Gastrocnemius medialis (tissue), 4 donors: ENCODE measurements at regions not wholly inside any gene's neighbourhood (a gene's known extent, or its start where the extent isn't known, plus 50 kb on each side); places are given as distances from the start of the nearest gene placed in this dataset.
"Not testable (repeated sequence)": the region's sequence is repeated elsewhere in the genome, so short reads cannot be mapped to it uniquely, and the experiment has no call there.

Experiments
- ATAC-seq, 2 donors: fragments of 150-250 bp; one replicate each; pipeline ENCODE4 v1.9.1; 2016
- DNase-seq, 2 donors: peaks; one replicate each; pipeline ENCODE4 v3.0.0-alpha.2; 2019
- H3K27ac ChIP-seq, 4 donors: fragments of 200-600 bp; sonication (generic); 1 replicate in 1 of 4; 2 replicates in 3 of 4; pipeline ENCODE4 v1.5.1; 2016 to 2018; ENCODE audit warnings: mild to moderate bottlenecking in 2 of 4, moderate library complexity in 1 of 4
- H3K27me3 ChIP-seq, 3 donors: fragments of 200-600 bp; sonication (generic) in 2 of 3; 1 replicate in 1 of 3; 2 replicates in 2 of 3; pipeline versions ENCODE4 v1.5.1 to v1.6.0; 2016 to 2019; ENCODE audit warnings: mild to moderate bottlenecking in 1 of 3, moderate library complexity in 1 of 3
- H3K36me3 ChIP-seq, 2 donors: fragments of 200-600 bp; sonication (generic) in 1 of 2; one replicate each; pipeline ENCODE4 v1.5.1; 2017 to 2018
- H3K4me1 ChIP-seq, 2 donors: fragments of 200-600 bp; sonication (generic) in 1 of 2; one replicate each; pipeline ENCODE4 v1.5.1; 2016 to 2017; ENCODE audit warnings: mild to moderate bottlenecking in 2 of 2
- H3K4me3 ChIP-seq, 4 donors: fragments of 200-600 bp; sonication (generic) in 3 of 4; 1 replicate in 1 of 4; 2 replicates in 3 of 4; pipeline ENCODE4 v1.5.1; 2016 to 2019; ENCODE audit warnings: mild to moderate bottlenecking in 2 of 4
- H3K9me3 ChIP-seq, 3 donors: fragments of 200-600 bp; sonication (generic) in 2 of 3; 1 replicate in 1 of 3; 2 replicates in 2 of 3; pipeline ENCODE4 v1.5.1; 2016 to 2019
- CTCF ChIP-seq, 5 experiments: fragments of 450-650 bp in 3 of 5; fragments of 200-600 bp in 2 of 5; sonication (generic) in 2 of 5; IDR thresholded peaks in 4 of 5; conservative IDR thresholded peaks in 1 of 5; 1 replicate in 4 of 5; 2 replicates in 1 of 5; pipeline ENCODE4 v1.5.1; 2016 to 2019; ENCODE audit warnings: antibody characterized with exemption in 5 of 5, mild to moderate bottlenecking in 3 of 5, moderate library complexity in 3 of 5
- POLR2A ChIP-seq, 2 donors: fragments of 450-650 bp; IDR thresholded peaks; one replicate each; pipeline ENCODE4 v1.6.1; 2017; ENCODE audit warnings: antibody characterized with exemption in 2 of 2, mild to moderate bottlenecking in 2 of 2, moderate library complexity in 2 of 2
- in situ Hi-C, 4 donors: fragments of 200-750 bp; cut with MboI; loops; one replicate each; pipeline versions ENCODE4 v1.15.0 to v1.8.0; 2017; ENCODE audit warnings: low sequenced_read_pairs in 4 of 4
- intact Hi-C: fragments of 100-400 bp; cut with DNase I; formaldehyde crosslinking; loops from one replicate; pipeline ENCODE4 v1.15.1; 2023; ENCODE audit warnings: low total_unique reads

GRCh38 chr7:142516038-142516501, 233.2 kb upstream of the PRSS1 start:
- TF ChIP-seq CTCF (IDR thresholded peaks at IDR 0.05 in 4 of 5, conservative IDR thresholded peaks at IDR 0.05 in 1 of 5) (peak; percentile 41 to 81 (median 69)), POLR2A (IDR thresholded peaks at IDR 0.05) (no peak)
- DNase-seq (no peak), ATAC-seq (peak; percentile 89 to 91)
- Histone ChIP-seq H3K4me1 (peaks cover 3 to 9% of the 10 kb centered on the region in 2 donors), H3K4me3 (no peak overlapping the region), H3K27ac (no peak overlapping the region), H3K36me3 (no peaks in the 10 kb centered on the region), H3K9me3 (no peaks in the 10 kb centered on the region), H3K27me3 (no peaks in the 10 kb centered on the region)
- in situ Hi-C loops, result no loop called here
- intact Hi-C loops, result no loop called here

GRCh38 chr7:142514716-142515115, 234.6 kb upstream of the PRSS1 start:
- ATAC-seq, result not testable (repeated sequence)

GRCh38 chr7:142513178-142513955, 235.9 kb upstream of the PRSS1 start:
- ATAC-seq (no peak), DNase-seq (no peak)
- H3K36me3 ChIP-seq, result no peaks in the 10 kb centered on the region
- no peaks in the 10 kb centered on the region for H3K9me3 ChIP-seq
- no peak overlapping the region for H3K4me3 ChIP-seq
- H3K27me3 ChIP-seq, result no peaks in the 10 kb centered on the region
- peaks cover under 1 to 3% of the 10 kb centered on the region in 2 donors for H3K4me1 ChIP-seq
- in situ Hi-C loops (no loop called here), intact Hi-C loops (no loop called here)
- no peak overlapping the region for H3K27ac ChIP-seq
- TF ChIP-seq POLR2A (IDR thresholded peaks at IDR 0.05), result no peak
- no peak for TF ChIP-seq CTCF (IDR thresholded peaks at IDR 0.05 in 4 of 5, conservative IDR thresholded peaks at IDR 0.05 in 1 of 5)

More at GRCh38 chr7:142514716-142515115, 234.6 kb upstream of the PRSS1 start:
- H3K4me3 ChIP-seq, DNase-seq, H3K9me3 ChIP-seq, H3K27me3 ChIP-seq, H3K27ac ChIP-seq, intact Hi-C loops, in situ Hi-C loops, H3K36me3 ChIP-seq, H3K4me1 ChIP-seq: not testable (repeated sequence)

GRCh38 chr7:142511801-142512200, 237.5 kb upstream of the PRSS1 start:
- Histone ChIP-seq H3K4me3 (no peak overlapping the region), H3K9me3 (no peaks in the 10 kb centered on the region), H3K27ac (no peak overlapping the region), H3K36me3 (no peaks in the 10 kb centered on the region), H3K27me3 (no peaks in the 10 kb centered on the region), H3K4me1 (peaks cover 3 to 5% of the 10 kb centered on the region in 2 donors)
- ATAC-seq, result no peak
- intact Hi-C loops, result no loop called here
- in situ Hi-C loops, result no loop called here
- TF ChIP-seq CTCF (IDR thresholded peaks at IDR 0.05 in 4 of 5, conservative IDR thresholded peaks at IDR 0.05 in 1 of 5) (no peak), POLR2A (IDR thresholded peaks at IDR 0.05) (no peak)
- DNase-seq, result no peak

- in situ Hi-C loops, result no loop called here
- ATAC-seq, result no peak
Measured at GRCh38 chr7:142511374-142511773, 237.9 kb upstream of the PRSS1 start.

GRCh38 chr7:142509235-142509634, 240.0 kb upstream of the PRSS1 start:
- H3K27me3 ChIP-seq, H3K27ac ChIP-seq, H3K4me3 ChIP-seq, H3K9me3 ChIP-seq, H3K36me3 ChIP-seq, ATAC-seq, in situ Hi-C loops, H3K4me1 ChIP-seq, DNase-seq, intact Hi-C loops: not testable (repeated sequence)

More at GRCh38 chr7:142511374-142511773, 237.9 kb upstream of the PRSS1 start:
- H3K4me3 ChIP-seq, result no peak overlapping the region
- no peak overlapping the region for H3K27ac ChIP-seq
- no peak for DNase-seq
- intact Hi-C loops, result no loop called here
- H3K27me3 ChIP-seq, result no peaks in the 10 kb centered on the region
- no peaks in the 10 kb centered on the region for H3K9me3 ChIP-seq
- peaks cover 3 to 5% of the 10 kb centered on the region in 2 donors for H3K4me1 ChIP-seq
- TF ChIP-seq POLR2A (IDR thresholded peaks at IDR 0.05), result no peak
- TF ChIP-seq CTCF (IDR thresholded peaks at IDR 0.05 in 4 of 5, conservative IDR thresholded peaks at IDR 0.05 in 1 of 5), result no peak
- H3K36me3 ChIP-seq, result no peaks in the 10 kb centered on the region
